Astrocyte (in vitro differentiated cells and primary cell): ENCODE measurements at regions not wholly inside any gene's neighbourhood (a gene's known extent, or its start where the extent isn't known, plus 50 kb on each side); places are given as distances from the start of the nearest gene placed in this dataset.
"Not testable (repeated sequence)": the region's sequence is repeated elsewhere in the genome, so short reads cannot be mapped to it uniquely, and the experiment has no call there.

ENCODE experiments used
- EZH2 ChIP-seq: IDR thresholded peaks from 2 replicates; pipeline ENCODE4 v1.6.1; 2012; ENCODE audit warnings: mild to moderate bottlenecking, low read length, inconsistent platforms; ENCODE audit not compliant: insufficient read depth
- TF ChIP-seq, protein P1 (sequence below): IDR thresholded peaks from 2 replicates; pipeline ENCODE4 v1.5.1; 2011; ENCODE audit warnings: low read depth, mild to moderate bottlenecking, inconsistent platforms, low read length, moderate library complexity; ENCODE audit not compliant: insufficient read depth

DNA sequence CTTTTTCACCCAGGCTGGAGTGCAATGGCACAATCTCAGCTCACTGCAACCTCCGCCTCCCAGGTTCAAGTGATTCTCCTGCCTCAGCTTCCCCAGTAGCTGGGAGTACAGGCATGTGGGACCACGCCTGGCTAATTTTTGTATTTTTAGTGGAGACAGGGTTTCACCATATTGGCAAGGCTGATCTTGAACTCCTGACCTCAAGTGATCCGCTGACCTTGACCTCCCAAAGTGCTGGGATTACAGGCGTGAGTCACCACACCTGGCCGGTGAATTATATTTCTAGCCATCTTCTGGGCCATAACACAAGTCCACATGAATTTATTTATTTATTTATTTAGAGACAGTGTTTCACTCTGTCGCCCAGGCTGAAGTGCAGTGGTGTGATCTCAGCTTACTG is 105.0 kb upstream of the XPO1 start:
- TF ChIP-seq, protein P1, sequence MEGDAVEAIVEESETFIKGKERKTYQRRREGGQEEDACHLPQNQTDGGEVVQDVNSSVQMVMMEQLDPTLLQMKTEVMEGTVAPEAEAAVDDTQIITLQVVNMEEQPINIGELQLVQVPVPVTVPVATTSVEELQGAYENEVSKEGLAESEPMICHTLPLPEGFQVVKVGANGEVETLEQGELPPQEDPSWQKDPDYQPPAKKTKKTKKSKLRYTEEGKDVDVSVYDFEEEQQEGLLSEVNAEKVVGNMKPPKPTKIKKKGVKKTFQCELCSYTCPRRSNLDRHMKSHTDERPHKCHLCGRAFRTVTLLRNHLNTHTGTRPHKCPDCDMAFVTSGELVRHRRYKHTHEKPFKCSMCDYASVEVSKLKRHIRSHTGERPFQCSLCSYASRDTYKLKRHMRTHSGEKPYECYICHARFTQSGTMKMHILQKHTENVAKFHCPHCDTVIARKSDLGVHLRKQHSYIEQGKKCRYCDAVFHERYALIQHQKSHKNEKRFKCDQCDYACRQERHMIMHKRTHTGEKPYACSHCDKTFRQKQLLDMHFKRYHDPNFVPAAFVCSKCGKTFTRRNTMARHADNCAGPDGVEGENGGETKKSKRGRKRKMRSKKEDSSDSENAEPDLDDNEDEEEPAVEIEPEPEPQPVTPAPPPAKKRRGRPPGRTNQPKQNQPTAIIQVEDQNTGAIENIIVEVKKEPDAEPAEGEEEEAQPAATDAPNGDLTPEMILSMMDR, result not testable (repeated sequence)
- not testable (repeated sequence) for TF ChIP-seq EZH2
